T-cell (primary cell): ENCODE measurements at regions not wholly inside any gene's neighbourhood (a gene's known extent, or its start where the extent isn't known, plus 50 kb on each side); places are given as distances from the start of the nearest gene placed in this dataset.
A peak's percentile ranks its signal among the peaks of the same experiment; 100 is the strongest.

Experiments
- ATAC-seq, 4 experiments: fragments of 200-7000 bp in 3 of 4; fragments of 150-1000 bp in 1 of 4; cut with Tn5 transposase; replicated peaks in 1 of 4; 1 replicate in 3 of 4; 2 replicates in 1 of 4; pipeline ENCODE4 v1.10.0; 2021; ENCODE audit warnings: moderate library complexity in 3 of 4, mild to moderate bottlenecking in 2 of 4, moderate number of reproducible peaks in 1 of 4
- CTCF ChIA-PET, 2 donors: fragments of 300-600 bp; sonication (Branson Sonifier 250); formaldehyde crosslinking; loops; one replicate each; lab custom pipeline; 2022; ENCODE audit warnings: antibody characterized with exemption in 2 of 2; lab: Charles Lee
- POLR2A ChIA-PET, 2 donors: fragments of 300-600 bp; sonication (Branson Sonifier 250); formaldehyde crosslinking; loops; one replicate each; lab custom pipeline; 2022; ENCODE audit warnings: antibody characterized with exemption in 2 of 2; lab: Charles Lee
- DNase-seq, 35 experiments: peaks; one replicate each; pipeline versions ENCODE4 v3.0.0 to v3.0.0-alpha.2; 2013 to 2023
- H3K27ac ChIP-seq: one replicate; pipeline ENCODE4 v1.5.1; 2013; ENCODE audit warnings: low read length
- H3K27me3 ChIP-seq, 2 experiments: replicated peaks in 1 of 2; 1 replicate in 1 of 2; 2 replicates in 1 of 2; pipeline versions ENCODE4 v1.6.1 to v1.7.0; 2013; ENCODE audit warnings: low read length in 1 of 2, mixed read lengths in 1 of 2; ENCODE audit not compliant: control insufficient read depth in 2 of 2, insufficient read depth in 2 of 2; ENCODE audit errors: extremely low read depth in 1 of 2
- H3K36me3 ChIP-seq, 2 donors: 1 replicate in 1 of 2; 2 replicates in 1 of 2; pipeline versions ENCODE4 v1.6.1 to v1.7.0; 2013; ENCODE audit warnings: low read length in 1 of 2; ENCODE audit not compliant: control insufficient read depth in 2 of 2, insufficient read depth in 1 of 2; ENCODE audit errors: extremely low read depth in 1 of 2
- H3K4me1 ChIP-seq, 2 experiments: 1 replicate in 1 of 2; 2 replicates in 1 of 2; pipeline versions ENCODE4 v1.6.1 to v1.7.0; 2013; ENCODE audit warnings: low read length in 2 of 2, mixed read lengths in 1 of 2; ENCODE audit not compliant: insufficient read depth in 2 of 2, control insufficient read depth in 1 of 2; ENCODE audit errors: extremely low read depth in 1 of 2
- H3K4me3 ChIP-seq, 2 donors: 1 replicate in 1 of 2; 2 replicates in 1 of 2; pipeline versions ENCODE4 v1.5.1 to v1.7.0; 2013; ENCODE audit warnings: mild to moderate bottlenecking in 2 of 2, low read length in 1 of 2, moderate library complexity in 1 of 2; ENCODE audit not compliant: control insufficient read depth in 1 of 2; ENCODE audit errors: extremely low read depth in 1 of 2
- H3K9me3 ChIP-seq: 2 replicates; pipeline ENCODE4 v1.7.0; 2013
- H3K27ac Mint-ChIP-seq, 2 donors: one replicate each; pipeline ENCODE4 v1.8.0; 2020 to 2021; ENCODE audit warnings: mild to moderate bottlenecking in 2 of 2, mixed read lengths in 2 of 2
- H3K27me3 Mint-ChIP-seq, 2 donors: one replicate each; pipeline ENCODE4 v1.8.0; 2021 to 2022; ENCODE audit warnings: mixed read lengths in 2 of 2
- H3K36me3 Mint-ChIP-seq: one replicate; pipeline ENCODE4 v1.8.0; 2021; ENCODE audit warnings: mixed read lengths
- H3K4me1 Mint-ChIP-seq, 3 donors: one replicate each; pipeline ENCODE4 v1.8.0; 2020 to 2022; ENCODE audit warnings: mixed read lengths in 3 of 3, mild to moderate bottlenecking in 1 of 3
- H3K4me3 Mint-ChIP-seq, 3 donors: one replicate each; pipeline ENCODE4 v1.8.0; 2020 to 2022; ENCODE audit warnings: mild to moderate bottlenecking in 3 of 3, mixed read lengths in 3 of 3, moderate library complexity in 3 of 3
- H3K9me3 Mint-ChIP-seq, 3 donors: one replicate each; pipeline ENCODE4 v1.8.0; 2020 to 2022; ENCODE audit warnings: mixed read lengths in 3 of 3
- WGBS: methylation state at CpG from one replicate; pipeline ENCODE4 v1.1.5; 2013; ENCODE audit warnings: missing lambda C conversion rate; ENCODE audit not compliant: insufficient coverage; 5-methylcytosine and 5-hydroxymethylcytosine counted together

DNA sequence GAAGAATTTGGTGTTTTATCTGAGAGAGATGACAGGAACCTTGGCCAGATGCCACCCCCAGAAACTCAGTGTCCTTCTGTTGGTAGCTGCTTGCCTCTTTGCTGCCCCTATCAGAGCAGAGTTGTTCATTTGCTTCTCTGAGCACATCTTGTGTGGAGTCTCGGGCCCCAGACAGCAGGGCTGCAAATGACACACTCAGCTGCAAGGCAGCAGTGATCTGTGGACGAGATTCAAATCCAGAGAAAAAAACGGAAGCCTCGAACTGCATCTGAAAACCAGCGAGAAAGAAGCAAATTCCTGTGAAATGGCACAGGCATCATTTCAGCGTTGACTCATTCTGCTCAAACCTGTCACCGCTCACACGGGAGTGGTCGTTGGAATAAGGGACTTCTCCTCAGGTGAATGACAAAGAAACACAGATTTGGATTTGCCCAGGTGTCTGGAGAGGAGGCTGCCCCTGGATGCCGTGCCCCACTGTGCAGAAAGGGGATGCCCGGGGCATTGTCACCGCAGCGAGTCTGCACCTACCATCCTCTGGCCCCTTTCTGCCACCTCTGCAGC is 144.7 kb downstream of the PFKFB3 start:
- Mint-ChIP-seq H3K4me1 (peaks cover 62 to 69% (median 66%) of the 10 kb centered on the region in 3 donors), H3K4me3 (peak overlapping the region; percentile 74 to 76 (median 75)), H3K9me3 (no peaks in the 10 kb centered on the region), H3K27ac (peak overlapping the region; percentile 97), H3K27me3 (no peaks in the 10 kb centered on the region), H3K36me3 (no peaks in the 10 kb centered on the region)
- DNase-seq (peak; percentile 15 to 82 (median 54)), ATAC-seq (peak; percentile 39 to 69 (median 45))
- Histone ChIP-seq H3K27me3 (no peaks in the 10 kb centered on the region), H3K4me1 (peaks cover 21 to 31% of the 10 kb centered on the region in 2 experiments), H3K9me3 (no peaks in the 10 kb centered on the region), H3K27ac (peak overlapping the region; percentile 89), H3K4me3 (peak overlapping the region; percentile 27 to 45), H3K36me3 (no peaks in the 10 kb centered on the region)
- WGBS: 2% methylated on average over 5 of the region's 13 CpGs
- ChIA-PET POLR2A (interaction anchor here (0.7 to 1.5 kb wide), 5 partner anchors 35 to 174 kb away, joined by 3 to 7 read pairs (median 3); no protein-coding TSS in a partner anchor), CTCF (interaction anchor here (0.5 to 2.6 kb wide), 12 partner anchors 18 to 203 kb away, joined by 3 to 23 read pairs (median 4); partner anchors contain the start of gene PFKFB3 (in 1 of the 2))

DNA sequence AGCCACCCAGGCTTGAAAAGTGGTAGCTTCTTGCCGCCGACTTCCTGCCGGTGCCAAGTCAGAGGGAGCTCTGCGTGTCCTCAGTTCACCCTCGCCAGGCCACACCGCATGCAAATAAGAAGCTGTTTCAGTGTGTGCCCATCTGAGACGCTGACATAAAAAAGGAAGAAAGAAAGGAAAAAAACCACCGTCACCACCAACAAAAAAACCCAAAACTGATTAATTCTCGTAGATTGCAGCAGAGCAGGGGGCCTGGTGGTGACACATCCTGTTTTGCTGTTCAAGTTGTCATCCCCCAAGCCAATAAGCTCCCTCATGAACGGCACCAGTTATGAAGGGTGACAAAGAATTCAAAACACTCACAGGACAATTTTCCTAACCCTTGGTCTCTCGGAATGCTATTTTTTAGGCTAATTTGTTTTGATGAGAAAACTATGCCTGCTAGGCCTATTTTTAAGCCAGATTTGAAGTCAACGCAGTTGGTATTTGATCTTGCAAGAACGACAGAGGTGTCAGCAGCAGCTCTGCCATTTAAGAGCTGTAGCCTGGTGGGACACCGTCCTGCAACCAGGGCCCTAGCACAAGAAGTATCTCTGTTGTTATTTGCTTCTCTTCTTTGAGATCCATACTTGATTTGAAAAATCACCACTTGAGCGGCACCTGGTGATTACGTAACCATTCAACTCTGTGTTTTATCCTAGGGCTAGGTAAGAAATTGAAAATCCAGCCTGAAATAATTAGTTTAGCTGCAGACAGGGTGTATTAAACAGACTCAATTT is 145.6 kb downstream of the PFKFB3 start:
- DNase-seq: peak; percentile 53 to 95 (median 85)
- Histone ChIP-seq H3K36me3 (no peaks in the 10 kb centered on the region), H3K9me3 (no peaks in the 10 kb centered on the region), H3K27me3 (no peaks in the 10 kb centered on the region), H3K27ac (peak overlapping the region; percentile 89), H3K4me3 (peak overlapping the region in 1 of 2 donors; percentile 27), H3K4me1 (peaks cover 21 to 27% of the 10 kb centered on the region in 2 experiments)
- 2% methylated on average over 6 of the region's 16 CpGs for WGBS
- Mint-ChIP-seq H3K4me1 (peaks cover 62 to 64% (median 62%) of the 10 kb centered on the region in 3 donors), H3K4me3 (peak overlapping the region; percentile 74 to 76 (median 75)), H3K27me3 (no peaks in the 10 kb centered on the region), H3K27ac (peak overlapping the region; percentile 97), H3K36me3 (no peaks in the 10 kb centered on the region), H3K9me3 (no peaks in the 10 kb centered on the region)
- POLR2A ChIA-PET: interaction anchor here (0.5 to 1.5 kb wide), 7 partner anchors 34 to 208 kb away, joined by 3 to 7 read pairs (median 3); no protein-coding TSS in a partner anchor
- ATAC-seq: peak; percentile 91 to 94 (median 92)
- CTCF ChIA-PET: interaction anchor here (0.5 to 2.6 kb wide), 19 partner anchors 17 to 212 kb away, joined by 3 to 23 read pairs (median 4); partner anchors contain the start of gene PFKFB3 (in 1 of the 2)

DNA sequence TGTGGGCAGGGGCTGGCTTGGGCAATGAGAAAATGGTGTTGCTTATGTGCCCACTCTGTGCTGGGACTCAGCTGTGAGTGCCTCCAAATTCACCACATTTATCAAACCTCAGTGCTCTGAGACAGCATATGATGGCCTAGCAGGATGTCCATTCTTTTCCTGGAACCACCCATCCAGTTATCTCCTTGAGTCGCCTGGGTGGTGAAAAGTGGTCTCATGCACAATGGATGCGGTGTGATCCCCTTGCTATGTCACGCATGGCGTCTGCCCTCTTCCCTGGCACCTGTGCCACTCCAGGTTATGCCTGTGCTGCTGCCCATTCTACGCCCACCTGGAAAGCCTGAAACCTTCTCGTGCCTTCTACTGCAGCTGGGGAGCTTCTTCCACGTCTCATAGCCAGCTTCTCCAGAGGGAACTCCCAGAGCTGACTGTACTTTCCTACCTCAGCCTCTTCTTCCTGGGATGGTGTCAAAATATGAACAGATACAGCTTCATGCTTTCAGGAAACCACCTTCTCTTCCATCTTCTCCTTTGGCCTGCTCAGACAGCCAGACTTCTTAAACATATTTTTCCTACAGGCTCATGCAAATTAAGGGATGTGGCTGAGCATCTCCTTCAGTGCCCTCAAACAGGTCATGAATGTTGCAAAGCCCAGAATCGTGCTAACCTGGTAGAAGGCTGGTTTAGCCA is 147.3 kb downstream of the PFKFB3 start:
- Histone ChIP-seq H3K4me1 (peaks cover 21 to 27% of the 10 kb centered on the region in 2 experiments), H3K27me3 (no peaks in the 10 kb centered on the region), H3K9me3 (no peaks in the 10 kb centered on the region), H3K36me3 (no peaks in the 10 kb centered on the region), H3K27ac (no peak overlapping the region), H3K4me3 (no peak overlapping the region)
- CTCF ChIA-PET: interaction anchor here (0.7 to 2.6 kb wide), 4 partner anchors 36 to 147 kb away, joined by 3 to 23 read pairs (median 4); partner anchors contain the start of gene PFKFB3 (in 1 of the 2)
- ATAC-seq: no peak
- no peaks in the 10 kb centered on the region for H3K27me3 Mint-ChIP-seq
- POLR2A ChIA-PET: no interaction called here
- 89% methylated on average over 7 of the region's 8 CpGs for WGBS
- H3K27ac Mint-ChIP-seq: peak overlapping the region; percentile 47 to 97
- no peak for DNase-seq
- peaks cover 53 to 62% (median 58%) of the 10 kb centered on the region in 3 donors for H3K4me1 Mint-ChIP-seq
- no peak overlapping the region for H3K4me3 Mint-ChIP-seq
- H3K36me3 Mint-ChIP-seq: no peaks in the 10 kb centered on the region
- H3K9me3 Mint-ChIP-seq: peaks cover 0 to 2% (median 0%) of the 10 kb centered on the region in 3 donors

DNA sequence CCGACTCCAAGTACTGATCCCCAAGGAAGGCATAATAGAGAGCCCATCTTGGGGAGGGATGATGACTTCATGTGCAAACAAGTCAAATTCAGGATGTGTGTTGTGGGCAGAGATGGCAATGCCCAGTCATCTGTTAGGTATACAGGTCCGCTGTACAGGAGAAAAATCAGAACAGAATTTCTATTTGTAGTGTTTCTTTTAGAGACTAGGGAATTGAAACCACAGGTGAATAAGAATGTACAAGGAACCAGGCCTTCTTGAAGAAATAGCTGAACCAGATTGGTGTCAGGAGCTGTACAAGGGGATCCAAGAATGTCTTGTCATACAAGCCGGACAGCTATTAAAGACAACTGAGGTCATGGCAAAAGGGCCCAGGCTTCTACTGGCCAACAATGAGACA is 147.9 kb downstream of the PFKFB3 start:
- DNase-seq (no peak), ATAC-seq (no peak)
- no peak overlapping the region for H3K4me3 ChIP-seq
- Mint-ChIP-seq H3K27me3 (no peaks in the 10 kb centered on the region), H3K4me1 (peaks cover 47 to 58% (median 53%) of the 10 kb centered on the region in 3 donors), H3K9me3 (peaks cover 0 to 6% (median 6%) of the 10 kb centered on the region in 3 donors), H3K27ac (peak overlapping the region; percentile 47 to 97), H3K4me3 (no peak overlapping the region), H3K36me3 (peaks cover 4% of the 10 kb centered on the region)
- peaks cover 21 to 27% of the 10 kb centered on the region in 2 experiments for H3K4me1 ChIP-seq
- CTCF ChIA-PET: no interaction called here
- H3K9me3 ChIP-seq: peaks cover 3% of the 10 kb centered on the region
- POLR2A ChIA-PET: interaction anchor here in 1 of 2 donors (0.5 kb wide), 1 partner anchor 1408 kb away, joined by 3 read pairs; no protein-coding TSS in a partner anchor
- WGBS: 90% methylated on average over 2 of the region's 3 CpGs
- H3K27me3 ChIP-seq: no peaks in the 10 kb centered on the region
- no peaks in the 10 kb centered on the region for H3K36me3 ChIP-seq
- H3K27ac ChIP-seq: no peak overlapping the region

DNA sequence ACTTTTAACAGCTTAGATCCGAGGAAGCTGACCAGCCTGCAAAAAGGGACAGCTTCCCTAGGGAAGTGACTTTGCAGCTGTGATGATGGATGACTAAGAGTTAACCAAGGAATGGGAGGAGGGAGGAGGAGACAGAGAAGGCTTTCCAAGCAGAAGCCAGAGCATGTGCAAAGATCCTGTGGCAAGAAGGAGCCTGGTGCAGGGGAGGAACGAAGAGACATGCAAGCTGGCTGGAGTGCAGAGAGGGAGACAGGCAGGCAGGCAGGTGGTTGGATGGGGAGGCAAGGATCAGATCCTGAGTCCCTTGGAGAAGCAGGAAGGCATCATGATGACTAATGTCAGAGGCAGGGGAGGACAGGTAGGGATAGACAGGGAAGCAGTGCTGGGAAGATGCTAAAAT is 148.8 kb downstream of the PFKFB3 start:
- H3K9me3 Mint-ChIP-seq: peaks cover 6 to 15% (median 9%) of the 10 kb centered on the region in 3 donors
- Histone ChIP-seq H3K27ac (no peak overlapping the region), H3K9me3 (peaks cover 4% of the 10 kb centered on the region), H3K4me3 (no peak overlapping the region), H3K4me1 (peaks cover 16 to 22% of the 10 kb centered on the region in 2 experiments), H3K36me3 (no peaks in the 10 kb centered on the region), H3K27me3 (no peaks in the 10 kb centered on the region)
- ChIA-PET POLR2A (no interaction called here), CTCF (no interaction called here)
- peak overlapping the region; percentile 67 to 75 for H3K27ac Mint-ChIP-seq
- peaks cover 38 to 50% (median 44%) of the 10 kb centered on the region in 3 donors for H3K4me1 Mint-ChIP-seq
- no peaks in the 10 kb centered on the region for H3K27me3 Mint-ChIP-seq
- H3K36me3 Mint-ChIP-seq: peaks cover 11% of the 10 kb centered on the region
- H3K4me3 Mint-ChIP-seq: no peak overlapping the region
- ATAC-seq: no peak
- WGBS: 94% methylated on average over 2 of the region's 2 CpGs
- DNase-seq: no peak

DNA sequence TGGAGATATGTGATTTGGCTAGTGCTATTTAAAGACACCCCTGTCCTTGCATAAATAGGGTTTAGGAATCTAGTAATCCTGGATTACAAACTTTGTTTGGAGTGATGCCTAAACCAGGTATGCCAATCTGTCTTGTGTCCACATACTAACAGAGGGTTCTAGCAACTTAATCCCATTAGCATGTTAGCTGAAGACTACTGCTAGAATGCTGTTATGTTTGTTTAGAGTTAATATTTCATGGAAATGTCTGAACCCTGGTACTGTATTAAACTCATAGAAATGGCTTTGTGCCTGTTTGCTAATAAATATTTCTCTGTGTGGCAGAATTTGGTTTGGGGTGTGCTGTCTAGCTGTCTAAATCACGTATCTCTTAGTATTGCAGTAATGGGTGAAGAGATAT is 150.8 kb downstream of the PFKFB3 start:
- Mint-ChIP-seq H3K4me3 (no peak overlapping the region), H3K9me3 (peaks cover 7 to 29% (median 10%) of the 10 kb centered on the region in 3 donors), H3K27me3 (no peaks in the 10 kb centered on the region), H3K36me3 (peaks cover 20% of the 10 kb centered on the region), H3K27ac (peak overlapping the region; percentile 9 to 66), H3K4me1 (peaks cover 18 to 29% (median 24%) of the 10 kb centered on the region in 3 donors)
- Histone ChIP-seq H3K27ac (no peak overlapping the region), H3K9me3 (peaks cover 4% of the 10 kb centered on the region), H3K27me3 (no peaks in the 10 kb centered on the region), H3K4me1 (peaks cover 2% of the 10 kb centered on the region in 2 experiments), H3K36me3 (no peaks in the 10 kb centered on the region), H3K4me3 (no peak overlapping the region)
- no peak for DNase-seq
- POLR2A ChIA-PET: no interaction called here
- no peak for ATAC-seq
- CTCF ChIA-PET: no interaction called here
- WGBS: no CpG with 5 or more reads among the region's 1 CpG
